Glutamatergic neuron (in vitro differentiated cells): ENCODE measurements at regions not wholly inside any gene's neighbourhood (a gene's known extent, or its start where the extent isn't known, plus 50 kb on each side); places are given as distances from the start of the nearest gene placed in this dataset.
A peak's percentile ranks its signal among the peaks of the same experiment; 100 is the strongest.

Experiments
- DNase-seq: peaks from one replicate; pipeline ENCODE4 v3.0.0; 2022
- H3K27ac Mint-ChIP-seq: one replicate; pipeline ENCODE4 v1.8.0; 2020; ENCODE audit warnings: mild to moderate bottlenecking, mixed read lengths, inconsistent platforms; ENCODE audit not compliant: unreplicated experiment
- H3K27me3 Mint-ChIP-seq: one replicate; pipeline ENCODE4 v1.8.0; 2020; ENCODE audit warnings: mild to moderate bottlenecking, moderate library complexity, mixed read lengths, inconsistent platforms; ENCODE audit not compliant: unreplicated experiment
- H3K36me3 Mint-ChIP-seq: one replicate; pipeline ENCODE4 v1.8.0; 2020; ENCODE audit warnings: mild to moderate bottlenecking, mixed read lengths, inconsistent platforms; ENCODE audit not compliant: unreplicated experiment
- H3K4me1 Mint-ChIP-seq: one replicate; pipeline ENCODE4 v1.8.0; 2020; ENCODE audit warnings: mild to moderate bottlenecking, low read depth, mixed read lengths, inconsistent platforms; ENCODE audit not compliant: unreplicated experiment
- H3K4me3 Mint-ChIP-seq: one replicate; pipeline ENCODE4 v1.8.0; 2020; ENCODE audit warnings: mild to moderate bottlenecking, mixed read lengths, inconsistent platforms; ENCODE audit not compliant: unreplicated experiment
- H3K9me3 Mint-ChIP-seq: one replicate; pipeline ENCODE4 v1.8.0; 2020; ENCODE audit warnings: mild to moderate bottlenecking, moderate library complexity, mixed read lengths, inconsistent platforms; ENCODE audit not compliant: unreplicated experiment
- TF ChIP-seq, protein P1 (sequence below): fragments of 200-600 bp; sonication (generic); IDR thresholded peaks from one replicate; pipeline ENCODE4 v1.5.0; 2021; ENCODE audit not compliant: partially characterized antibody, unreplicated experiment

DNA sequence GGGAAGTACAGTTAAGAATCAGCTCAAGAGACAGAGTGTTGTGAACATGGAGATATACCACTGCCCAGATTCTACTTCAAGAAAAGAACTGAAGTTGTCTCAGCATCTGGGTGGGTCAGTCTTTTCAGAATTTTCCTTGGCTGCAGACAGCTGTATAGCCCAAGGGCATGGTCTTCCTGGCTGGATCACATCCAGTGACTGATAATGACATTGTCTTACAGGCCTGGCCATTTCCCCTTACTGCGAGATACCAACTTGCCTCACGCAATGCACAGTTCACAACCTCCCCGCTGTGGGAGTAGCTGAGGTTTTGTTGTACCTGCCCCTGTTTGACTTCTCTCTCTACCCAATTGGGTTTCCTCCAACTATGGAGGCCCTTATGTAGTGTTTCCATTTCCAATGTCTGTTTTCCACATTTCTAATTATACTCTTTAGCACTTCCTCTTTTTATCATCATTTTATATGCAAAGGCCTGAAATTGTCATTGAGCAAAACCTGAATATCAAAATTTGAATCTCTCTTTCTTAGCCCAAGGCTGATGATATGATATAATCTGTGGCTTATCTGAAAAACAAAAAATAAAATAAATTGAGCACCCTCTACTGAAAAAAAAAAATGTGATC, 209.1 kb downstream of the NAF1 start:
- Mint-ChIP-seq H3K36me3 (no peaks in the 10 kb centered on the region), H3K27ac (no peak overlapping the region), H3K4me1 (no peaks in the 10 kb centered on the region), H3K9me3 (no peaks in the 10 kb centered on the region), H3K4me3 (no peak overlapping the region), H3K27me3 (no peaks in the 10 kb centered on the region)
- no peak for DNase-seq
- TF ChIP-seq, protein P1, sequence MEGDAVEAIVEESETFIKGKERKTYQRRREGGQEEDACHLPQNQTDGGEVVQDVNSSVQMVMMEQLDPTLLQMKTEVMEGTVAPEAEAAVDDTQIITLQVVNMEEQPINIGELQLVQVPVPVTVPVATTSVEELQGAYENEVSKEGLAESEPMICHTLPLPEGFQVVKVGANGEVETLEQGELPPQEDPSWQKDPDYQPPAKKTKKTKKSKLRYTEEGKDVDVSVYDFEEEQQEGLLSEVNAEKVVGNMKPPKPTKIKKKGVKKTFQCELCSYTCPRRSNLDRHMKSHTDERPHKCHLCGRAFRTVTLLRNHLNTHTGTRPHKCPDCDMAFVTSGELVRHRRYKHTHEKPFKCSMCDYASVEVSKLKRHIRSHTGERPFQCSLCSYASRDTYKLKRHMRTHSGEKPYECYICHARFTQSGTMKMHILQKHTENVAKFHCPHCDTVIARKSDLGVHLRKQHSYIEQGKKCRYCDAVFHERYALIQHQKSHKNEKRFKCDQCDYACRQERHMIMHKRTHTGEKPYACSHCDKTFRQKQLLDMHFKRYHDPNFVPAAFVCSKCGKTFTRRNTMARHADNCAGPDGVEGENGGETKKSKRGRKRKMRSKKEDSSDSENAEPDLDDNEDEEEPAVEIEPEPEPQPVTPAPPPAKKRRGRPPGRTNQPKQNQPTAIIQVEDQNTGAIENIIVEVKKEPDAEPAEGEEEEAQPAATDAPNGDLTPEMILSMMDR, result no peak

DNA sequence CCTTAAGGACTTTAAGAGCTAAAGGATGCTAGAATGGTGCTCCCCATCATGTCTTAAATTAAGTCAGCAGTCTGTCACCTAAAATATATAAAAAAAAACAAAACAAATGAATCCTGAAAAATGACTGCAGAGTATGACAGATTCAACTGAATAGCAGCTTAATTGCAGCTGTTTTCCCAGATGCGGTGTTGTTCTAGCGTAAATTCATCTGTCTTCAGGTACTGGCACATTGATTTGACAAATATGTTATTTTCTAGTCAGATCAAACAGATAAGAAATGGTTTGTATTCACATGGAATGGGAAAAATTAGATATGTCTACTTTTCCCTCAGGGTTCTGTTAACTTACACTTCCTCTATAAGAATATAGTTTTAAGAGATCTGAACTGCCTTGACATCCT, 211.7 kb downstream of the NAF1 start:
- Mint-ChIP-seq H3K9me3 (no peaks in the 10 kb centered on the region), H3K4me1 (peaks cover 3% of the 10 kb centered on the region), H3K4me3 (no peak overlapping the region), H3K36me3 (no peaks in the 10 kb centered on the region), H3K27ac (no peak overlapping the region), H3K27me3 (no peaks in the 10 kb centered on the region)
- DNase-seq, result no peak
- TF ChIP-seq, protein P1, result no peak

DNA sequence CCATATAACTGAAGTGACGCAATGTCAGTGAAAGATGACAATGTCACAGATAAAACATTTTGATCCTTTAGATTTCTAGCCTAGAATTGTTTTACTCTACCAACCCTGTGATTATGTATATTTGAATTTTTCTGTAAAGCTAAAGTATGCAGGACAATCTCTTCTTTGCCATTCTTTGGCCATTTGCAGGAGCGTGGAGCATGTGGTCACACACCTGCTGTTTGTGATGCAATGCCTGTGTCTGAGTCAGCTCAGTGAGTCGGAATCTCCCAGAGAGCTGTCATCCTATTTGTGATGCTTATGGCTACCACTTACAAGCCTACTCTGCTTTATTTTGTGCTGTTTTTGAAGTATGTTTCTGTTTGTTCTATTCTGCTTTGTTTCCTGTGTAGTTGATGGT, 214.5 kb downstream of the NAF1 start:
- Mint-ChIP-seq H3K4me1 (peaks cover 3% of the 10 kb centered on the region), H3K27me3 (no peaks in the 10 kb centered on the region), H3K27ac (no peak overlapping the region), H3K4me3 (no peak overlapping the region), H3K36me3 (no peaks in the 10 kb centered on the region), H3K9me3 (no peaks in the 10 kb centered on the region)
- TF ChIP-seq, protein P1, result no peak
- no peak for DNase-seq

DNA sequence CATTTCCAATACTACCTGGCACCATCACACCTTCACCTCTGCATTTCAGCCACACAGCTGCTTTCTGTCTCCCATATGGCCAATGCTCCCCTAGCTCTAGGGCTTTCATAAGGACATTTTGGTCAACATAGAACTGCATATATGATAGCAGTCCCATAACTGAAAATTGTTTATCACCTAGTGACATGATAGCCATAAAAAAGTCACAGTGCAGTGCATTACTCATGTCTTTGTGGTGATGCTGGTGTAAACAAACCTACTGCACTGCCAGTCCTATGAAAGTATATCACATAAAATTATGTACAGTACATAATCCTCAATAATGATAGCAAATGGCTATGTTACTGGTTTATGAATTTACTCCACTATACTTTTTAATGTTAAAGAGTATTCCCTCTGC, 221.0 kb downstream of the NAF1 start:
- H3K27me3 Mint-ChIP-seq, result no peaks in the 10 kb centered on the region
- no peak for DNase-seq
- H3K4me1 Mint-ChIP-seq, result no peaks in the 10 kb centered on the region
- TF ChIP-seq, protein P1, result no peak
- no peaks in the 10 kb centered on the region for H3K9me3 Mint-ChIP-seq
- no peaks in the 10 kb centered on the region for H3K36me3 Mint-ChIP-seq
- H3K4me3 Mint-ChIP-seq, result no peak overlapping the region
- H3K27ac Mint-ChIP-seq, result no peak overlapping the region

DNA sequence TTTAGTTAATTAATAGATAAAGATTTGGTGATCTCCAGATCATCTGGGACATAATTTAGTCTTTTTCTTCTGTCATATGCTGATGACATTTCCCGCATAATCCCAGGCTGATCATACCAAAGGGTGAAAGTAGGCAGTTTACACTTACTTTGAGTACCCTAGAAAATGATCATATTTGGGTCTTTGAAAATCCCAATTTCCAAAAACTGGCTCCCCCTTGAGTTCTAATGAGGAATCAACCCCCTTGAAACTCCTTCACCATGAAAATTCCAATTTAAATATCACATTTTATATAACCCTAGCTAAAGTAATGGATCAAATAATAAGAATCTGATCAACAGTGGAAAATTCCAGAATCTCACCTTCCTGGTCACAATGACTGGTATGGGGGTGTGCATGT, 223.4 kb downstream of the NAF1 start:
- Mint-ChIP-seq H3K27me3 (peaks cover 3% of the 10 kb centered on the region), H3K27ac (no peak overlapping the region), H3K4me3 (no peak overlapping the region), H3K4me1 (no peaks in the 10 kb centered on the region), H3K36me3 (no peaks in the 10 kb centered on the region), H3K9me3 (no peaks in the 10 kb centered on the region)
- no peak for DNase-seq
- TF ChIP-seq, protein P1, result peak; percentile 29
